Vagina (tissue), 2 donors: ENCODE measurements at regions not wholly inside any gene's neighbourhood (a gene's known extent, or its start where the extent isn't known, plus 50 kb on each side); places are given as distances from the start of the nearest gene placed in this dataset.

Experiments used
- CTCF ChIP-seq, 3 experiments: fragments of 450-650 bp in 2 of 3; fragments of 200-600 bp in 1 of 3; sonication (generic) in 1 of 3; IDR thresholded peaks; one replicate each; pipeline ENCODE4 v1.5.1; 2017 to 2019; ENCODE audit warnings: antibody characterized with exemption in 3 of 3, mild to moderate bottlenecking in 2 of 3, moderate library complexity in 2 of 3
- POLR2A ChIP-seq, 2 donors: fragments of 450-650 bp; IDR thresholded peaks; one replicate each; pipeline ENCODE4 v1.6.1; 2017; ENCODE audit warnings: antibody characterized with exemption in 2 of 2, mild to moderate bottlenecking in 2 of 2, moderate library complexity in 2 of 2
- POLR2AphosphoS5 ChIP-seq, 2 donors: sonication (generic); formaldehyde crosslinking; IDR thresholded peaks; one replicate each; pipeline ENCODE4 v1.9.0; 2017; ENCODE audit warnings: antibody characterized with exemption in 2 of 2, mild to moderate bottlenecking in 2 of 2, low read depth in 1 of 2; ENCODE audit not compliant: insufficient read depth in 1 of 2

DNA sequence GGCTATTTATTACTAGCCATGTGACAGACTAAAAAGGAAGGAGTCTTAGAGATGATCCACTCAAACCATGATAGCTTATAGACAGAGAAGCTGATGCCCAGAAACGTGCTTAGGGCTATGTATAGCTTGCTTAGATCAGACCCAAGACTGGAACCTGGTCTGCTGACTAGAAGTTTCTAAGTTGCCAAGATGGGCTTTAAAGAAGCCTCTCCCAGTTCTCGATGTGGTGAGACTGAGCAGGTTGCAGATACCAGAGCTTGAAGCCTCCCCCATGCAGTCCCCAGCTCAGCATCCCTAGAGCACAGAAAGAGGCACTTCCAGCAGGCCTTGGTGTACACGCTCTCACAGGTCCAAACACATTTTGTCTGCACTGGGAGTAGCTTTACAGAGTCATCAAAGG, 51.1 kb upstream of the ATP10B start:
- TF ChIP-seq CTCF (IDR thresholded peaks at IDR 0.05) (no peak), POLR2A (IDR thresholded peaks at IDR 0.05) (no peak), POLR2AphosphoS5 (IDR thresholded peaks at IDR 0.05; ENCODE audit: insufficient read depth in 1 of 2, low read depth in 1 of 2) (no peak)
